SK-N-MC (cell line): ENCODE measurements at regions not wholly inside any gene's neighbourhood (a gene's known extent, or its start where the extent isn't known, plus 50 kb on each side); places are given as distances from the start of the nearest gene placed in this dataset.
"Not testable (repeated sequence)": the region's sequence is repeated elsewhere in the genome, so short reads cannot be mapped to it uniquely, and the experiment has no call there.

Source experiments
- EZH2 ChIP-seq: fragments of 200-600 bp; sonication (generic); IDR thresholded peaks from one replicate; pipeline ENCODE4 v1.6.1; 2017; ENCODE audit warnings: antibody characterized with exemption
- FOXP2 ChIP-seq: optimal IDR thresholded peaks from 2 replicates; pipeline ENCODE3; 2011; ENCODE audit warnings: mild to moderate bottlenecking, moderate library complexity; ENCODE audit not compliant: insufficient read depth; ENCODE audit errors: extremely low read length, control extremely low read depth
- POLR2AphosphoS5 ChIP-seq: IDR thresholded peaks from 2 replicates; pipeline ENCODE4 v1.6.1; 2012; ENCODE audit warnings: mild to moderate bottlenecking, low read depth, low read length, borderline replicate concordance

DNA sequence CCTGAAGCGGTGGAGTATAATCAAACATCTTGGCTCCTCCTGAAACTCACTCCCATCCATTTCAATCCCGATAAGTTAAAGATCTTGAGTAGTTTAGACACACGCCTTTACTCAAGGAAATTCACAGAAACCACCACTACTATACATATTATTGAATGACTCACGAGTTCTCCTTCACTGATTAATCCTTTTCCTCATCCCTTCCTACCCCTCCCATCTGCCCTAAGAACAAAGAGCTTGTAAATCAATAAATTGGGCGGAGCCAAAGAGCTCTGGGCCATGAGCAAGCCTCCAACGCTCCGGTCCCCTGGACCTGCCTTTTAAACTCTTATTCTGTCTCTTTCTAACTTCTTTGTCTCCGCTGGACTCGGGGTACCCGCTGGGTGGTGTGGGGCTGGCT, 695.4 kb upstream of the SLIT2 start:
- TF ChIP-seq EZH2, POLR2AphosphoS5, FOXP2: not testable (repeated sequence)
